ENCODE measurements at regions not wholly inside any gene's neighbourhood (a gene's known extent, or its start where the extent isn't known, plus 50 kb on each side); places are given as distances from the start of the nearest gene placed in this dataset.

DNA sequence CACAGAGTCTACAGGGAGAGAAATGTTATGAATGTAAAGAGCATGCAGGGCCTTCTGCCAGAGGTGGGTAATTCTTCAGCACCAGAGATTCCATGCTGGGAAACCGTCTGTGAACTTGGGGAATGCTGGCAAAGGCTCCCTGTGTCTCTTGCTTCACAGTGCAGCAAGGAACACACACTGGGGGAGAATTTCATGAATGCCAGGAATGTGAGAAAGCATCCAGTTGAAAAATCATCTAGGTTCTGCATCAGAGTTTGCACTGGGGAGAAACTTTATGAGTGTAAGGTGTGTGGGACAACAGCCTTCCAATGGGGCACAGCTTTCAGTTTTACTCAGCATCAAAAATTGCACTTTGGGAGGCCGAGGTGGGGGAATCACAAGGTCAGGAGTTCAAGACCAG is 224.3 kb upstream of the IGFBP3 start:
- H3K27ac Mint-ChIP-seq: no peak overlapping the region
- Histone ChIP-seq H3K27ac (ENCODE audit: insufficient read depth, low read length, poor library complexity, severe bottlenecking) (no peak overlapping the region), H3K27me3 (ENCODE audit: control insufficient read depth, insufficient read depth, low read length) (no peaks in the 10 kb centered on the region), H3K4me1 (ENCODE audit: control insufficient read depth, insufficient read depth, low read length, poor library complexity, severe bottlenecking) (no peaks in the 10 kb centered on the region), H3K9me3 (ENCODE audit: control insufficient read depth in 2 of 2, low read length in 2 of 2) (no peaks in the 10 kb centered on the region), H3K36me3 (ENCODE audit: control insufficient read depth, insufficient read depth, low read length) (no peaks in the 10 kb centered on the region), H3K4me3 (ENCODE audit: low read depth, low read length) (no peak overlapping the region)
- H3K4me1 Mint-ChIP-seq: no peaks in the 10 kb centered on the region
- H3K36me3 Mint-ChIP-seq: no peaks in the 10 kb centered on the region
- DNase-seq (no peak), ATAC-seq (ENCODE audit: low read depth in 2 of 2) (no peak)
- H3K27me3 Mint-ChIP-seq: peaks cover 7% of the 10 kb centered on the region
- H3K9me3 Mint-ChIP-seq: peaks cover 0 to 10% (median 5%) of the 10 kb centered on the region in 7 donors
- H3K4me3 Mint-ChIP-seq: no peak overlapping the region

DNA sequence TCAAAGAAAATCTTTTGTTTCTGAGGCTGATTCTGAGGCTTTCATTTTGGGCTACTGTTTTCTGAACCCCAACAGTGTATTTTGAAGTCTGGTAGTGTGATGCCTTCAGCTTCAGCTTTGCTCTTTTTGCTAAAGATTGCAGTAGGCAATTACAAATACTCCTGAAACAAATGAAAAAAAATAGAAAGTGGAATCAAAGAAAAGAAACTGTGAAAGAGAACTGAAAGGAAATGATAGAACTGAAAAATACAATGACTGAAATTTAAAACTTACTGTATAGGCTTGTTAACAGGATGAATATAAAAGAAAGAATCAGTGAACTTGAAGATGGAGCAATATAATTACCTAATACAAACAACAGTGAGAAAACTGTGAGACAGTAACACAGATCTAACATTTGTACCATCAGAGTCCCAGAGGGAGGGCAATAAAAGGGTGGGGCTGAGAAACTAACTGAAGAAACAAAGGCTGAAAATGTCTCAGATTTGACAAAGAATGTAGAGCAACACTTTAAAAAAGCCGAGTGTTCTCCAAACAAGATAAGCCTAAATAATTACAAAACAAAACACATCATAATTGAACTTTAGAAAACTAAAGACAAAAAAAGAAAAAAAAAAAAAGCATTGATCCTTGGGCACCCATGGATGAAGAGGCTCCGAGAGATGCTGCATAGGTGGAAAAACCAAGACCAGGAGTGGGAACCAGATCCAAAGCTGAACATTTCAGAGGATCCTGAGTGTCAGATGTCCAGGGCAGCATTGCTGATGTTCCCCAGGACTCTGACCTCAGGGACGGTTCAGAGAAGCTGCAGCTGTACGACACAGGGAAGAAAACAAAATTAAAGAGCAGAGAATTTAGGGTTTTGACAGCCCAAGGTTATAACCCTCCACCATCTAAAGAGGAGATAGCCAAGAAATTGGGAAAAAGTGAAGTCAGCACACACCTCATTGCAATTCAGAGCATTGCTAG is 223.2 kb upstream of the IGFBP3 start:
- Histone ChIP-seq H3K4me1 (ENCODE audit: control insufficient read depth, insufficient read depth, low read length, poor library complexity, severe bottlenecking) (no peaks in the 10 kb centered on the region), H3K36me3 (ENCODE audit: control insufficient read depth, insufficient read depth, low read length) (no peaks in the 10 kb centered on the region), H3K27me3 (ENCODE audit: control insufficient read depth, insufficient read depth, low read length) (no peaks in the 10 kb centered on the region), H3K27ac (ENCODE audit: insufficient read depth, low read length, poor library complexity, severe bottlenecking) (no peak overlapping the region), H3K4me3 (ENCODE audit: low read depth, low read length) (no peak overlapping the region), H3K9me3 (ENCODE audit: control insufficient read depth in 2 of 2, low read length in 2 of 2) (no peaks in the 10 kb centered on the region)
- Mint-ChIP-seq H3K4me3 (no peak overlapping the region), H3K4me1 (no peaks in the 10 kb centered on the region), H3K27ac (no peak overlapping the region), H3K27me3 (peaks cover 7% of the 10 kb centered on the region), H3K36me3 (no peaks in the 10 kb centered on the region), H3K9me3 (peaks cover 0 to 10% (median 3%) of the 10 kb centered on the region in 7 donors)
- DNase-seq (no peak), ATAC-seq (ENCODE audit: low read depth in 2 of 2) (no peak)

DNA sequence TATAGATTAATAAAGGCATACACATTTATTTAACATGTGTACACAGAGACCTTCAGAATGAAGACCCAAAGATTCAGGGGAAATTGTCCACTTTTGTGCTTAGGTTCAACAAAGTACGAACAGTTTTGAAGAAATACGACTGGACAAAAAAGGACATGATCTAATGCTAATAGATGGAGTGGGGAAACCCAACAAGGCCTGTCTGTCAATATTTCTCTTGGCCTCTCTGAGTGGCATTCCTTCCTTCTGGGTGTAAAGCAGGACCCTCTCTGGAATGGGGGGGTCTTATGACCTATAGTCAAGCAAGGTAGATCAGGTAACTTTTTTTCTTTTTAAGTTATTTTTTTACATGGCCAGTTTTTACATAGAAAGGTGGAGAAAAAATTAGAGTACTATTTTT is 222.3 kb upstream of the IGFBP3 start:
- no peak overlapping the region for H3K27ac ChIP-seq (ENCODE audit: insufficient read depth, low read length, poor library complexity, severe bottlenecking)
- no peaks in the 10 kb centered on the region for H3K9me3 ChIP-seq (ENCODE audit: control insufficient read depth in 2 of 2, low read length in 2 of 2)
- Mint-ChIP-seq H3K36me3 (no peaks in the 10 kb centered on the region), H3K4me1 (no peaks in the 10 kb centered on the region), H3K4me3 (no peak overlapping the region), H3K27ac (no peak overlapping the region), H3K27me3 (peaks cover 7% of the 10 kb centered on the region), H3K9me3 (peaks cover 0 to 10% (median 2%) of the 10 kb centered on the region in 7 donors)
- H3K27me3 ChIP-seq (ENCODE audit: control insufficient read depth, insufficient read depth, low read length): no peaks in the 10 kb centered on the region
- ATAC-seq (ENCODE audit: low read depth in 2 of 2) (no peak), DNase-seq (no peak)
- no peak overlapping the region for H3K4me3 ChIP-seq (ENCODE audit: low read depth, low read length)
- no peaks in the 10 kb centered on the region for H3K36me3 ChIP-seq (ENCODE audit: control insufficient read depth, insufficient read depth, low read length)
- H3K4me1 ChIP-seq (ENCODE audit: control insufficient read depth, insufficient read depth, low read length, poor library complexity, severe bottlenecking): no peaks in the 10 kb centered on the region

- H3K27ac ChIP-seq (ENCODE audit: insufficient read depth, low read length, poor library complexity, severe bottlenecking): no peak overlapping the region
- ATAC-seq (ENCODE audit: low read depth in 2 of 2): no peak
- no peak overlapping the region for H3K27ac Mint-ChIP-seq
- H3K36me3 ChIP-seq (ENCODE audit: control insufficient read depth, insufficient read depth, low read length): no peaks in the 10 kb centered on the region
- H3K27me3 ChIP-seq (ENCODE audit: control insufficient read depth, insufficient read depth, low read length): no peaks in the 10 kb centered on the region
- H3K27me3 Mint-ChIP-seq: peaks cover 6% of the 10 kb centered on the region
- no peaks in the 10 kb centered on the region for H3K4me1 ChIP-seq (ENCODE audit: control insufficient read depth, insufficient read depth, low read length, poor library complexity, severe bottlenecking)
- H3K36me3 Mint-ChIP-seq: no peaks in the 10 kb centered on the region
- H3K9me3 Mint-ChIP-seq: peaks cover 0 to 5% (median 0%) of the 10 kb centered on the region in 7 donors
- DNase-seq: no peak
- H3K4me3 ChIP-seq (ENCODE audit: low read depth, low read length): no peak overlapping the region
- H3K9me3 ChIP-seq (ENCODE audit: control insufficient read depth in 2 of 2, low read length in 2 of 2): no peaks in the 10 kb centered on the region
- H3K4me1 Mint-ChIP-seq: no peaks in the 10 kb centered on the region
- no peak overlapping the region for H3K4me3 Mint-ChIP-seq
Measured at GRCh38 chr7:46139079-46139478, 218.0 kb upstream of the IGFBP3 start.

GRCh38 chr7:46137725-46138124 is 216.7 kb upstream of the IGFBP3 start:
- Histone ChIP-seq H3K9me3 (ENCODE audit: control insufficient read depth in 2 of 2, low read length in 2 of 2) (no peaks in the 10 kb centered on the region), H3K4me3 (ENCODE audit: low read depth, low read length) (no peak overlapping the region), H3K27me3 (ENCODE audit: control insufficient read depth, insufficient read depth, low read length) (no peaks in the 10 kb centered on the region), H3K36me3 (ENCODE audit: control insufficient read depth, insufficient read depth, low read length) (no peaks in the 10 kb centered on the region), H3K4me1 (ENCODE audit: control insufficient read depth, insufficient read depth, low read length, poor library complexity, severe bottlenecking) (no peaks in the 10 kb centered on the region), H3K27ac (ENCODE audit: insufficient read depth, low read length, poor library complexity, severe bottlenecking) (no peak overlapping the region)
- DNase-seq: no peak
- Mint-ChIP-seq H3K27me3 (no peaks in the 10 kb centered on the region), H3K4me1 (no peaks in the 10 kb centered on the region), H3K27ac (no peak overlapping the region), H3K36me3 (no peaks in the 10 kb centered on the region), H3K4me3 (no peak overlapping the region), H3K9me3 (peaks cover 0 to 3% (median 0%) of the 10 kb centered on the region in 7 donors)
- ATAC-seq (ENCODE audit: low read depth in 2 of 2): no peak

GRCh38 chr7:46135557-46135956 is 214.5 kb upstream of the IGFBP3 start:
- H3K4me1 ChIP-seq (ENCODE audit: control insufficient read depth, insufficient read depth, low read length, poor library complexity, severe bottlenecking): no peaks in the 10 kb centered on the region
- Mint-ChIP-seq H3K4me3 (no peak overlapping the region), H3K4me1 (no peaks in the 10 kb centered on the region), H3K27ac (no peak overlapping the region), H3K27me3 (no peaks in the 10 kb centered on the region), H3K36me3 (no peaks in the 10 kb centered on the region), H3K9me3 (peaks cover 0 to 7% (median 2%) of the 10 kb centered on the region in 7 donors)
- ATAC-seq (ENCODE audit: low read depth in 2 of 2) (no peak), DNase-seq (no peak)
- no peak overlapping the region for H3K27ac ChIP-seq (ENCODE audit: insufficient read depth, low read length, poor library complexity, severe bottlenecking)
- H3K9me3 ChIP-seq (ENCODE audit: control insufficient read depth in 2 of 2, low read length in 2 of 2): no peaks in the 10 kb centered on the region
- no peaks in the 10 kb centered on the region for H3K36me3 ChIP-seq (ENCODE audit: control insufficient read depth, insufficient read depth, low read length)
- H3K4me3 ChIP-seq (ENCODE audit: low read depth, low read length): no peak overlapping the region
- H3K27me3 ChIP-seq (ENCODE audit: control insufficient read depth, insufficient read depth, low read length): no peaks in the 10 kb centered on the region

DNA sequence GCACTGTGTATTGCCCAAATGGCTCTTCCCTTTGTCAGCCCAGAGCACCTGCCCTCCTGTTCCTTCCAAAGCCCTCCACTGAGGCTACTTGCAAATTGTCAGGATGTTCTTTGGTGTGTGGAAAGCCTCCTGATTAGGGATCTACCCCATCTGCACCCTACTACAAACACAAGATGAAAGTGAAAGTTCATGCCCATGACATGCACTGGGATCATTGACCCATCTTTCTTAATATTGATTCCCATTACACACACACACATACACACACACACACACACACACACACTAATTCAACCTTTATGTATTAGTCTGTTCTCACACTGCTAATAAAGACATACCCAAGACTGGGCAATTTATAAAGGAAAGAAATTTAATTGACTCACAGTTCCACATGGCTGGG is 213.7 kb upstream of the IGFBP3 start:
- no peak for DNase-seq
- Mint-ChIP-seq H3K27ac (no peak overlapping the region), H3K27me3 (no peaks in the 10 kb centered on the region), H3K4me3 (no peak overlapping the region), H3K9me3 (peaks cover 0 to 7% (median 2%) of the 10 kb centered on the region in 7 donors), H3K36me3 (no peaks in the 10 kb centered on the region), H3K4me1 (no peaks in the 10 kb centered on the region)
- no peaks in the 10 kb centered on the region for H3K9me3 ChIP-seq (ENCODE audit: control insufficient read depth in 2 of 2, low read length in 2 of 2)
- no peak for ATAC-seq (ENCODE audit: low read depth in 2 of 2)
- no peaks in the 10 kb centered on the region for H3K4me1 ChIP-seq (ENCODE audit: control insufficient read depth, insufficient read depth, low read length, poor library complexity, severe bottlenecking)
- no peaks in the 10 kb centered on the region for H3K27me3 ChIP-seq (ENCODE audit: control insufficient read depth, insufficient read depth, low read length)
- H3K4me3 ChIP-seq (ENCODE audit: low read depth, low read length): no peak overlapping the region
- no peaks in the 10 kb centered on the region for H3K36me3 ChIP-seq (ENCODE audit: control insufficient read depth, insufficient read depth, low read length)
- no peak overlapping the region for H3K27ac ChIP-seq (ENCODE audit: insufficient read depth, low read length, poor library complexity, severe bottlenecking)

DNA sequence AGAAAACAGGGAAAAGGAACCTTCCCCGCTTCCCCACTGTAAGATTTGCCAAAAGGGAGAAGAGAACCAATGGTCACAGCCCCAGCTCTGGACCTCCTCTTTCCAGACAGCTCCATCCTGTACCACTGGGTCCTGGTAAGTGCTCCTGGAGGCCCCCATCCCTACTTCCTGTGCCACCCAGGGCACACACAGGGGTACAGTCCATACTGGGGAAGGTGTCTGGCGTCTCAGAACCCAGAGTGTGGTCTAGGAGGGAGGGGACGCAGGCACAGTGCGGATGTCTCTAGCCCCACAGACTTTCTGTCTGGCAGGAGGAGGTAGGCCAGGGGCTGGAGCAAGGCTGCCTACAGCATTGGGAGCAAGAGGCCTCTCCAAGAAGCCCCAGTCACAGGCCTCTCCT is 213.3 kb upstream of the IGFBP3 start:
- Histone ChIP-seq H3K9me3 (ENCODE audit: control insufficient read depth in 2 of 2, low read length in 2 of 2) (no peaks in the 10 kb centered on the region), H3K27me3 (ENCODE audit: control insufficient read depth, insufficient read depth, low read length) (no peaks in the 10 kb centered on the region), H3K36me3 (ENCODE audit: control insufficient read depth, insufficient read depth, low read length) (no peaks in the 10 kb centered on the region), H3K4me1 (ENCODE audit: control insufficient read depth, insufficient read depth, low read length, poor library complexity, severe bottlenecking) (no peaks in the 10 kb centered on the region), H3K4me3 (ENCODE audit: low read depth, low read length) (no peak overlapping the region), H3K27ac (ENCODE audit: insufficient read depth, low read length, poor library complexity, severe bottlenecking) (no peak overlapping the region)
- Mint-ChIP-seq H3K9me3 (peaks cover 0 to 7% (median 2%) of the 10 kb centered on the region in 7 donors), H3K27ac (no peak overlapping the region), H3K36me3 (no peaks in the 10 kb centered on the region), H3K27me3 (no peaks in the 10 kb centered on the region), H3K4me1 (no peaks in the 10 kb centered on the region), H3K4me3 (no peak overlapping the region)
- no peak for ATAC-seq (ENCODE audit: low read depth in 2 of 2)
- no peak for DNase-seq
